ENCODE measurements at regions not wholly inside any gene's neighbourhood (a gene's known extent, or its start where the extent isn't known, plus 50 kb on each side); places are given as distances from the start of the nearest gene placed in this dataset.

DNA sequence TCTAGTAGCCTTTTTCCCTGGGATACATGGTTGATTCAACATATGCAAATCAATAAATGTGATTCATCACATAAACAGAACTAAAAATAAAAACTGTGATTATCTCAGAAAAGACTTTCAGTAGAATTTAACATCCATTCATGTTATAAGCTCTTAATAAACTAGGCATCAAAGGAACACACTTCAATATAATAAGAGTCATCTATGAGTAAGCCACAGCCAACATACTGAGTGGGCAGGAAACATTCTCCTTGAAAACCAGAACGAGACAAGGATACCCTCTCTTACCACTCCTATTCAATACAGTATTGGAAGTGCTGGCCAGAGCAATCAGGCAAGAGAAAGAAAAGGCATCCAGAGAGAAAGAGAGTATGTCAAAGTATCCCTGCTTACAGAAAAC lies 239.9 kb downstream of the ATPSCKMT start:
- DNase-seq = no peak

DNA sequence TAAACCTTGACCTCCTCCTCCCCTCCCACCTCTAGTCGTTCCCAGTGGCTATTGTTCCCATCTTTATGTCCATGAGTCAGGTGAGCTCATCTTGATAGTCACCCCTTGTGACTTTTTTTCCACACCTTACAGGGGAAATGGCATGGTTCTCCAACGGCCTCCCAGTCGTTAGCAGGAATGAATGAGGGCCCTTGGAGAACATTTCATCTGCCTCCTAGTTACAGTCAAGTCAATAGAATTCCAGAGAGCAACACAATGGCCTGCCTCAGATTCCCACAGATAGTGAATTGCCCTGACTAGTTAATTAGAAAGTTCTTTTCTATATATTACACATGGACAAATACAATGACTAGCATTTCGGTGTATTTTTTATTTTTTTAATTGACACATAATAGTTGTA lies 262.6 kb downstream of the ATPSCKMT start:
- no peak for DNase-seq

DNA sequence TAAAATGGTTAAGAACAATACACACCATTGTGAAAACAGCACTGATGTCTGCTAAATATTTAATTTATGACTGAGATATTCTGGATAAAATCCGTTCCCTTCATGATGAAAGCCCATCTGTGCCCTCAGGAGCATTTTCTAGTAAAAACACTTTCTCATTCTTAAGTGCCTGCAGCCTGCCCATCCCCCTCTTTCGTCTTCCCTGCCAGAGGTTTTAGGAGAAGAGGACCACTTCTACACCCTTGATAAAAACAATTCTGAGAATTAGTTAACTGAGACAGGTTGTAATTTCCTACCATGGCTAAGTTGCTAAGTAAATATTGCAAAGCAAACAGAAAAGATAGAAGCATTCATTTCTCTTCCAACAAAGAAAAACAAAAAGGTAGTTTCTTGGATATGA lies 272.6 kb downstream of the ATPSCKMT start:
- DNase-seq = no peak

DNA sequence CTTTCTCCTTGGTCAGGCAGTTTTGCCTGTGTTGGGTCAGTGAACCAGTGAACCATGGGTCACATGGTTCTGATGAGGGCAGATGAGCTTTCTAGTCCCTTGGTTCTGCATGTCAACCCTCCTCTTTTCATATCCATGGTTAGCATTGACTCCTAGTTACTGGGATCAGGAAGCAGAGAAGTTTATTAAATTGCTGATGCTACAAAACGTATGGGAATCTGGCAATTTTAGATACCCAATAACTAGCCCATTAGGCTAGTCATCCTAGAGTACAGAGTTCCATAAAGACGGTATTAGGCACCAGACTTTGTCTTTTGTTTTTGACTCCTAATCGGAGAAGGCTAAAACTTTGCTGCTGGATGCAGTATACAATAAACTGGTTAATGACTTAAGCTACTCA lies 273.1 kb downstream of the ATPSCKMT start:
- no peak for DNase-seq

DNA sequence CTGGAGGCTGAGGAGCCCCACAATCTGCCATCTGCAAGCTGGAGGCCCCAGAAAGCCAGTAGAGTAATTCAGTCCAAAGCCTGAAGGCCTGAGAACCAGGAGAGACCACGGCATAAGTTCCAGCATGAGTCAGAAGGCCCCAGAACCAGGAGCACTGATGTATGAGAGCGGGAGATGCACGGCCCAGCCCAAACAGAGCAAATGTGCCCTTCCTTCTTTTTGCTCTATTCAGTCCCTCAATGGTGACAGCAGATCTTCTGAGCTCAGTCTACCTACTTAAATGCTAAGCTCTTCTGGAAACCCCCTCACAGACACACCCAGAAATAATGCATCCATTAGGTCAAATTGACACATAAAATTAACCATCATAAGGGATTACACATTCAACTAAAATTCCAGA lies 277.6 kb downstream of the ATPSCKMT start:
- no peak for DNase-seq

DNA sequence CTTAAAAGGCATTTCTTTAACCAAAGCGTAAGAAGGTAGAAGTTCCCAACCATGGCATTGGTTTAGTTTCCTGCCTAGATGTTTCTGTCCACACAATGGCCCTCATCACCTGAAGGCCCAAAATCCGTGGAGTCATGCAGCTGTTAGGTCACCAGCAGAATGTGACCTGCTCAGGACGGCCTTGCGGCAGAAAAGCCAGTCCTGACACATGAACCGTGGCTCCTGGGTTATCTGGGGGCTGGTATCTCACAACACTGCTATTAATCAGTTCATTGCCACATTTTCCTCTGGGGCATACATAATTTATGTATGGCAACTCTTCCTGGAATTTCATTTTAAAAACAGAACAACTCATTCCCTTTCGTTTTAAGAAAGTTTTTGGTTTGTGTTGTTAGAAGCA lies 278.4 kb downstream of the ATPSCKMT start:
- no peak for DNase-seq

DNA sequence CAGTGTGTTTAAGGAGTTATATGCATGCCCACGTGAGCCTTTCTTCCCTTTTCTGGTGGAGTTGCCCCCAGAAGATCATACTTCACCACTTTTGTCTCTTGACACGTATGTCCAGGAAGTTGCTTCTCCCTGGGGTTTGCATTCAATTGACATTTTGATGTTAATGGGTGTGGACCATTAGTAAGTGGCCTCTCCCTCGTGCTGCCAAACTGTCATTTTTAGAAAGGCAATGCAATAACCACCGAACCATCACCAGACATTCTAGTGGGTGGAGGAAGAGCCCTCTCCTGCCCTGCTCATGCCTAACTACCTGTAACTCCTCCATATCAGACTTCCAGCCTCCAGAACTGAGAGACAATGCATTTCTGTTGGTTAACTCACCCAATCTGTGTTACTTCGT lies 290.8 kb downstream of the ATPSCKMT start:
- no peak for DNase-seq

DNA sequence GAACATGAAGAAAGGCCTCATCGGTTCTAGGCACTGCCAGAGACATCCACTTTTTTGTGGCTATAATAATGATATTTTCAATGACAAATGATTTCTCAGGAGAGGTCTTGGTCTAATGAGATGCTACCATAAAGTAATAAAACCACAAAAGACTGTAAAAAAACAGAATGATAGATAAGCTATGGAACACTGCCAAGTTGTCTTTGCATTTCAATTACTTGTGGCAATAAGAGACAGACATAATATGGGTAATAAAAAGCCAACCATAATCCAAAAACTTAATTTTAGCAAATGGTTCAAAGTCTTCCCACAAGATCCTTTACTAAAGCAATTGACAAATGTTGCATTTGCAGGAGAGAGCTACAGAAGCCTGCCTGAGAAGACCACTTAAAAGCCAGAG lies 292.5 kb downstream of the ATPSCKMT start:
- no peak for DNase-seq

DNA sequence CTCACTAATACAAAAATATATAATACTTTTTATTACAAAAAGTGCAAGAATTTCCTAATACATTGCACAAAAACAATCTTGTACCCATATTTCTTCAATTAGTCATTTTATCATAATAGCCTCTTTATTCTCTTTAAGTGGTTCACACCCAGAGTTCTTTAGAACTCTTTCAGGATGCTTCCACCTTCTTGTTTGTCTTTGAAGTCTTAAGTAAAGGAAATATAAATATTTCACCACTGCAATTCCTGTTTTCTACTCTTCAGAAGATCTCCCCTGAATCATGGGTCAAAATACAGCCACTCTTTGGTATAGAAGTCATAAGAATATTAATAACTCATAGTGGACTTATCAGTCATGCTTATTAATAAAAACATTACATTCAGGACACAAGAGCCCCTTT lies 293.0 kb downstream of the ATPSCKMT start:
- no peak for DNase-seq

DNA sequence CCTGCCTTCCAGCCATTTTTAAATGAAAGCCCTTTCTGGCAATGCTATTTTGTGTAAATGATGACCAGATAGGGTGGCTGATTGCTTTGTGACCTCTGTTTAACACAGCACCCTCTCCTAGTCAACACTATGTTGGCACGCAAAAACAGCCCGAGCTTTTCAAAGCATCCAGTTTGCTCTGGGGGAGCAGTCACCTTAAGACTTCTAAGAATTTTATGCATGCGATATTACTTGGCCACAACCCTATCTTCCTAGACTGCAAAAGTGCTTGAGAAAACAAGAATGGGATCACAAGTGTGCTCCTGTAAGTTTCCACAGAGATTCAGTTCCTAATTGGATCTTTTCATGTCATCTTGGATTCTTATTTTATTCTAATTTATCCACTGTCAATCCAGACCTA lies 294.1 kb downstream of the ATPSCKMT start:
- DNase-seq = no peak

DNA sequence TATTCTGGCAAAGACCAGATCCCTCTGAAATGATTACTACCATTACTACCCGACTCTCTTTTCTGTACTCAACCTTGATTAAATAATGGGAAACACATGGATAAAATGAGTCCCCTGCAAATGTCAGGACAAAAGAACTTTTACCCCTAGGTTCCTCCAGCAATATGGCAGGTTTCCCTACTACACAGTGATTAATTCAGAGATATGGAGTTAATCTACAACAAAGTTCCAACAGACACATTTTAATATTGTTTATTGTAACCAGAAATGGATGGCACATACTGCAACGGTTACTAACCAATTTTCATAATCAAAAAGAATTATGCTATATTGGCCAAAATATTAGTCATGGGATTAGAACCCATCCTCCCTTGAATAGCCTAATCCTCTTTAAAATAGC lies 294.8 kb downstream of the ATPSCKMT start:
- no peak for DNase-seq

DNA sequence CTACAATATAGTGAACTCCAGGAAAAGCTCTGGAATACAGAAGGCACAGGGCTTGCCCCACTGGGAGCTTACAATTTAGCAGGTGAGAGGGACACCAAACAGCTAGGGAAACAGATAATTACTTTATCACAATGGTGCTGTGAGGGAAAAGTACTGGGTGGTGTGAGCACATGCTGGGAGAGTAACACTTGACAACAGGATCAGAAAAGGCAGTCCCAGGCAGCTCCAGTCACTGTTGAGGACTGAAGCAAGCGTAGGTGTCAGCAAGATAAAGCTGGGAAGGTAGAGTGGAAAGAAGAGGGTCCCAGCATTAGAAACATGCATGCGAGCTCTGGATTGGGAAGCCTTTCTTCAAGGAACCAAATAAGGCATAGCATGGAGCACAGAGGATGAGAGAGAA lies 296.0 kb downstream of the ATPSCKMT start:
- no peak for DNase-seq

DNA sequence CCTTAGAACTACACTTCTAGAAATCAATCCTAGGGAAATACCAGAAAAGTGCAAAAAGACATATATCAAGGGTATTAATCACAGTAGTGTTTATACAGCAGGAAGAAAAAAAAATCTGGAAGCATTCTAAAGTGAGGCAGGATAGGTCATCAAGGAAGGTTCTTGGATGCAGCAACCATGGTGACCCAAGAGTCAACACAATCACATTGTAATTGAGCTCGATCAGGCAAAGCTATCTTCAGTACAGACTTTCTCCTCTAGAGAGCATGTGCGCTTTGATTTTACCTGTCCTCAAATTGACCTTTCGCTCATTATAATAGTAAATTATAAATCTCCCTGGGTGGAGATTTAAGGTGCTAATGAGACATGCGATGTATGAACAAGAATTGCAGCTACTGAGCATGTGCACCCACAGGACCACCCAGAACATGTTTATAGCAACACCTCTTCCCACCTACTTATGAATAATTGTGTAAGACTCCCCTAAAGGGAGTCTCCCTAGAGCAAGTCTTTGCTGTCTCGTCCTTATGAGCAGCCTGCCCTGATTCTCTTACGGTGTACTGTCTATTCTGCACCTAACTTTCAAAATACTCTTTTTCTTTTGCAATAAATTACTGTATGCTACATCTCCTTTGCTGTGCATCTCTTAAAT lies 297.7 kb downstream of the ATPSCKMT start:
- DNase-seq = no peak

DNA sequence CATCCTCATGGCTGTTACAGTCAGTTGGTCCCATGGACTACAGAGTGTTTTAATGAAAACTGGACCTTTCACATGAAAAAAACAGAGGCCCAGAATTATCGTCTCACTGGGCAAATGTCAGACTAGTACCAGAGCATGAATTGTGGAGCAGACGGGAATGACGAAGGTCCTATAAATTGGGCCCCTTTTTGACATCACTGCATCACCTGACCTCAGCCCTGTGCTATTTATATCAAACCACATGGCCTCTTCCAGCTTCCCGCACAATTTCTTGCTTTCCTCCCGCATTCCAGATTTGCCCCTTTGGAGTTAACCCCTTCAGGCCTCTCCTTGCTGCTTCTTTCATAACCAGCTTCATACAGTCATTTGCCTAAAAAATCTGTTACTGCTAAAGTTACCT lies 301.7 kb downstream of the ATPSCKMT start:
- DNase-seq = no peak

DNA sequence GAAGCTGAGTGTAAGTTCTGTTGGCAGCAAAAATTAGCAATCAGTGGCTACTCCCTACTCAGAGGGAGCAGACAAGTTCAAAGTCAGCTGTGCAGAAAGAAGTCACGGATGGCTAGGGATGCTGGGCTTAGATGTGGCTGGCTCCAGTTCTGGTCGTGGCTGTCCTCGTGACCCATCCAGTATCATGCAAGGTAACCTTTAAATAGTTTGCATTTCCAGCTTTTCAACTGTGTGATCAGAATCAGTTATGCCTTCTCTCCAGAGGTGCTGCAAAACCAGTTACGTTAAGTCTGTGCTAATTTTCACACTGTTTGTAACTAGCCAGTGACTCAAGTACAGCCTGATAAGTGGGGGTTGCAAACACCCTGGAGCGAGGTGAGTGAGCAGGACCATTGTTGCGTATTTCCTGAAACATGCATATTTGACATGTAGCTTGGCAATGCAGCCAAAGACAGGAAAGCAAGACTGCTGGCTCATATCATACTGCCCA lies 302.4 kb downstream of the ATPSCKMT start:
- no peak for DNase-seq

DNA sequence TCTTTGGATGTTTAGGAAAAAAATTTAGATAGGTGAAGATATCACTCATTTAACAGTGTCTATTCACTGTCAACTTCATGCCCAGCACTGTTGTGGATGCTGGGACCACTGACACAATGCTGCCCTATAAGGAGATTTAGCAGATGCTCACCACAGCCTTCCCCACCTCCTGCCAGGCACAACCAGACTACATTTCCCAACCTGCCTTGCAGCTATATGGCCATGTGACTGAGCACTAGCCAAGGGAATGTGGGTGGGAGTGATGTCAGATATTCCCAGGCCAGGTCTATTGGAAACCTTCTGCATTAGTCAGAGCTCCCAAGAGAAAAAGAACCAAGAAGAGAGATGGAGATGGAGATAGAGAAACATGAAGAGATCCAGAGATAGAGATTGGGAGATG lies 302.6 kb upstream of the TAS2R1 start:
- DNase-seq = peak; percentile 83

DNA sequence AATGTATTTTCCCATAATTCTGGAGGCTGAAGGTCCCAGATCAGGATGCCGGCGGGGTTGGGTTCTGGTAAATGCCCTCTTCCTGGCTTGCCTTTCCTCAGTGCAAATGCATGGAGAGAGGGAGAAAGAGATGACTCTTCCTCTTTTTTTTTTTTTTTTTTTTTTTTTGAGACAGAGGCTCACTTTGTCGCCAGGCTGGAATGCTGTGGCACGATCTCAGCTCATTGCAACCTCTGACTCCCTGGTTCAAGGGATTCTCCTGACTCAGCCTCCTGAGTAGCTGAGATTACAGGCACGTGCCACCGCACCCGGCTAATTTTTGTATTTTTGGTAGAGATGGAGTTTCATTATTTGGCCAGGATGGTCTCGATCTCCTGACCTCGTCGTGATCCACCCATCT lies 300.0 kb upstream of the TAS2R1 start:
- DNase-seq = peak; percentile 55

DNA sequence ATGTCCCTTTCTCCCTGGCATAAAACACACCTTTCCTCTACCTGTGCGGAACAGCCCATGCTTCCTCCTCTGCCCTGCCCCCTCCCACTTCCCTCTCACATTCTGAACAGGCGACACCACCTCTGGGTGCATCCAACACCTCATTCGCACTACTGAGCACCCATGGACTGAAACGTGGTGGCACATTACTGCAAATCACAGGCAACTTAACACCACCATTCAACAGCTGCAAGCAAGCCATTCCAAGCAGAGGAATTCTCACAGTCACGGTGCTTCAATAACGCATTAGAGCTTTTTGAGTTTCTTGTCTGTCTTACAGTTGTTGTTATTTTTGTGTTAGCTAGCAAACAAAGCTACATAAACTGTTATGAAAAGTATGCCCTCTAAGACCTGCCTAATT lies 298.2 kb upstream of the TAS2R1 start:
- no peak for DNase-seq

DNA sequence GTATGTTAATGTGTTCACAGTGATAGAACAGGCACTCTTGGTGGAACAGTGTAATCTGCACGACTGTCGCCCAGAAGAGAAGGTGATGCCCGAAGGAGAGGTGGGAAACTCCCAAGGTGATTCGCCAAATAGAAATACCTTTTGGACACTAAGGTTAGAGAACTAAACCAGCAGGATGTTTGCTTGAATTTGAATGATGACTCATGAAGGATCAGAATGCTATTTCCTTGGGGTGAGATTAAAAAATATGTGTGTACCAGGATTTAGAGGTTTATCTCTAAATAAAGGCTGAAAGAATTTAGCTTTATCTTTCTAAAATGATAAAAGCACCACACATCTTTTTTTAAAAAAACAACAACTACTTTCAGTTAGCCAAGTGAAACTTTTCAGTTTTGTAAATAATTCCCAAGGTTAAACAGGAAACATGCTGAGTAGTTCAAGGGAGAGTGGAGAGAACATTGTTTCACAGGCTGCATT lies 297.4 kb upstream of the TAS2R1 start:
- DNase-seq = peak; percentile 36

DNA sequence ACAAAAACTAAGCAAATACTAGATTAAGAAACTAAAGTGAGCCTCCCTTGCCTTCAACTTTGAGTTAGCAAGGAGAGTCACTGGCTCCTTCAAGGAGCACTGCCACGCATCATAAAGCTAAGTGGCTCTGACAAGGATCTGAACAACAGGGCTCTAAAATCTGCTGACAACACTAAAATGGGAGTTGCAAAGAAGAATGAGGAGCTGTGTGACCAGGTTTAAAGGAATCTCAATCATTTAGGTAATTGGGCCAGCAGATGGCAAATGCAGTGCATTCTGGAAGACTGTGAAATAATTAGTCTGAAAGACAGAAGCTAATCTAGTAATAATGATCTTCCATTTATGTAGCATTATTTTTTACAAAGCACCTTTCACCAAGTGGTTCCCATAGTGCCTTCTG lies 297.0 kb upstream of the TAS2R1 start:
- DNase-seq = peak; percentile 64

DNA sequence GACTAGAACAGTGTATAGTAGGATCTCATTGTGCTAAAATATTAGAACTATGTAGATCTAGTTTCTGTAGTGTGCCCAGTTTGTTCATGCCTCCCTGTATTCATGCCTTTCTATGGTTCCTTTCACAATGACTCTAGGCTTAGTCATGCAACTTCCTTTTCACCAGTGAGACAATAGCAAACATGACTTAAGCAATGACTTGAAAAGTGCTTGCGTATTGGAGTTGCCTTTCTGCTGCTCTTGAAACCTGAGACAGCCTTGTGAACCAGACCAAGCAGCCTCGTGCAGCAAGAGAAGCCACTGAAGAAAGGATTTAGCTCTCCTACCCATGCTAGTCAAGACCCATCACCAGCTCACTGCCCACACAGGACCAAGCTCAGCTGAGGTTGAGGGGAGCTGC lies 294.5 kb upstream of the TAS2R1 start:
- peak; percentile 94 for DNase-seq

DNA sequence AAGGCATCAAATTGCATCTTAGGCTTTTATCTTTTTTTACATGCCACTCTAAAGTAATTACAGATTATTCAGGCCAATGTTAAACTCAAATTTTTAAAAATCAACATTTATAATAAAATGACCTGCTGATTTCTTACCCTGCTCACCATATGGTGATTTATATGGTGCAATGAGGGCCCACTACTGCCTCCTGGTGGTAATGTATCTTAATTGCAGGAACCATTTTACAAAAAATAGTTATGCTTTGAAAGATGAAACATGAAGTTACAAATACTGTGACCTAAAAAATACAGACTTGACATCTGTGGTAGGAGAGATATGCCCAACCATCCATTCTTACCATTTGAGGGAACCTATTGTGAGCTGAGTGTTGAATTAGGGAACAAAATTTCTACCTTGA lies 292.6 kb upstream of the TAS2R1 start:
- no peak for DNase-seq

DNA sequence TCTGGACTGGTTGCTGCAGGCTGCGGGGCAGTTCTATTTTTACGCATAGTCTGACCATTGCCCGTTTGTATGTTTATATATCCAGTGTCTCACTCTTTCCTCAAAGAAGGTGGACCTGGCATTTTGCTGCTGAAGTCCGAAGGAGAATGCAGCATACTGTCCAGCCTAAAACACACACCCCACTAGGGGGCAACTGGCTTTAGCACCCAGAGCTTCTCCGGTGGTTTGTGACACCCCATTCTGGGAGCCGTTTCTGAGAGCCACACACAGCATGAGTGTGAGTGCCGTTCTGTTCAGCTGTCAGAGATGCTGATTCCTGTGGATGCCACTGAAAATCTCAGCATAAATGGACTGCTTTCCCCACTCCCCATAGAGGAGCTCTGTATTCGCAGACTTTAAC lies 290.5 kb upstream of the TAS2R1 start:
- DNase-seq = no peak

DNA sequence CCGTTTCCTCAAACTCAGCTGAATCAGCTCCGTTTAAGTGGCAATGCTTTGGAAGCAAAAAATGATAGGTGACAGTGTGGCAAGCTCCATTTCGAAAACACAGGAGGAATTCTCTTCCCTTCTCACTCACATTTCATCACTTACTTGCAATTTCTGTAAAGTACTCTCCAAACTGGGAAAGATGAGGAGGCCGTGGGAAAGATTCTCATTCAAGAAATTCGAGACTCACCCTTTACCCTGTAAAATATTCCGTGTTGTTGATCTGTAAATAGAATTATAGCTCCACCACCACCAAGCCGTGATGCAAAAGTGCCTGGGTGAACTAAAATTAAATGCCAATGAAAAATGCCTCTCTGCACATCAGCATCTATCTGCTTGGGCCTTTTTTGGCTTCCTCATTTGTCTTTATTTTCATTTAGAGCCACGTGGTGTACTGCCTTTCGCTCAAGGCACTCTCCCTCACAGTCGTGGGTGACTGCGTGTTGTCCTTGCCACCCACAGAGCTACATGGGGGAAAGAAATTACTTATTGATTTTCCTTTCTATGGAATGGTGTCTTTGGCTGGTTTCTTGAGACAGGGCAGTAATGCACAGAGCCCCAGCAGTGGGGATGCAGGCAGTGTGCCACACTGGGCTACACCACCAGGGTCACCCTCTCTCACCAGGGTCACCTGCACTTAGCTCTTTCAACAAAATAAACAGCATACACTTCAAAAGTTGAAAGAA lies 289.3 kb upstream of the TAS2R1 start:
- DNase-seq = no peak

DNA sequence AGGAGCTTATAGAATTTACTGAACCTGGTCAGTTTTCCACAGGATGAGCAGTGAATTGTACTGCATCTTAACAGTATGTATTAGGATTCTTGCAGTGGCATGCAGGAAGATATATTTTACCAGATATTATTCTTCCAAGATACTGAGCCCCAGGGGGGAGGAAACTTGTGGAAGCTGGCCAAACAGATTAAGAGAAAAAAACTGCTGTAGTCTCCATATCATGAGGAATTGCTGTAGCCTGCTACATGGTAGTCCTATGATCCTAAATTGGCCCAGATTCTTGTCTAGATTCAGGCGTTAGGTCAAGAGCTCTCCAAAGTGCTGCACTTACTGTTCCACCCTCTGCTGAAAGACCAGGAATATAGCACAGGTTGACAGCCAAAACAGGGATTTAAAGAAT lies 275.5 kb upstream of the TAS2R1 start:
- DNase-seq = no peak
